SU-DHL-6 (cell line): ENCODE measurements at regions not wholly inside any gene's neighbourhood (a gene's known extent, or its start where the extent isn't known, plus 50 kb on each side); places are given as distances from the start of the nearest gene placed in this dataset.

ENCODE experiments used
- CTCF ChIP-seq: fragments of 200-600 bp; sonication (generic); IDR thresholded peaks from one replicate; pipeline ENCODE4 v1.5.1; 2017; ENCODE audit warnings: antibody characterized with exemption, mild to moderate bottlenecking, low read length, moderate library complexity; ENCODE audit not compliant: insufficient read depth, poor library complexity, severe bottlenecking
- EZH2phosphoT487 ChIP-seq: fragments of 200-600 bp; sonication (generic), shearing (Covaris generic); conservative IDR thresholded peaks from 2 replicates; pipeline ENCODE4 v1.6.1; 2018; ENCODE audit warnings: mild to moderate bottlenecking, antibody characterized with exemption, low read length, moderate library complexity, mixed read lengths

- TF ChIP-seq CTCF (no peak), EZH2phosphoT487 (no peak)
Measured at GRCh38 chr3:153693207-153693606, 428.0 kb upstream of the ARHGEF26 start.
